A673 (cell line): ENCODE measurements at regions not wholly inside any gene's neighbourhood (a gene's known extent, or its start where the extent isn't known, plus 50 kb on each side); places are given as distances from the start of the nearest gene placed in this dataset.

Source experiments
- BruUV-seq: library from RNA; stranded (reverse); fragments of 400-500 nt; replicated peaks from 2 replicates; lab custom pipeline; 2021; lab: Mats Ljungman, UMichigan
- CTCF ChIA-PET: fragments of 300-600 bp; sonication (Branson Sonifier 250); formaldehyde crosslinking; loops from one replicate; lab custom pipeline; 2022; ENCODE audit warnings: antibody characterized with exemption; lab: Charles Lee
- POLR2A ChIA-PET: fragments of 300-600 bp; sonication (Branson Sonifier 250); formaldehyde crosslinking; loops from one replicate; lab custom pipeline; 2022; ENCODE audit warnings: antibody characterized with exemption; ENCODE audit not compliant: low non-redundant PET; lab: Charles Lee
- DNase-seq: peaks from one replicate; pipeline ENCODE4 v3.0.0-alpha.2; 2015; ENCODE audit warnings: low spot score
- H3K27ac ChIP-seq: fragments of 200-600 bp; sonication (generic); 2 replicates; pipeline ENCODE4 v1.5.1; 2016; ENCODE audit warnings: mixed run types, low read depth, mild to moderate bottlenecking, mixed read lengths, antibody characterized with exemption, low read length; ENCODE audit not compliant: poor library complexity, severe bottlenecking
- H3K27me3 ChIP-seq: fragments of 200-600 bp; sonication (generic); replicated peaks from 2 replicates; pipeline ENCODE4 v1.6.1; 2017; ENCODE audit warnings: mixed run types, low read depth, mild to moderate bottlenecking, mixed read lengths, antibody characterized with exemption, low read length; ENCODE audit not compliant: insufficient read depth, poor library complexity
- H3K36me3 ChIP-seq: fragments of 200-600 bp; sonication (generic); 2 replicates; pipeline ENCODE4 v1.6.1; 2016; ENCODE audit warnings: mixed run types, mild to moderate bottlenecking, mixed read lengths, antibody characterized with exemption, low read length; ENCODE audit not compliant: insufficient read depth, poor library complexity, severe bottlenecking
- H3K4me1 ChIP-seq: fragments of 200-600 bp; sonication (generic); 2 replicates; pipeline ENCODE4 v1.6.1; 2017; ENCODE audit warnings: mixed run types, mild to moderate bottlenecking, mixed read lengths, antibody characterized with exemption, low read length; ENCODE audit not compliant: insufficient read depth, poor library complexity, severe bottlenecking
- H3K4me3 ChIP-seq: fragments of 200-600 bp; sonication (generic); 2 replicates; pipeline ENCODE4 v1.5.1; 2016; ENCODE audit warnings: low read depth, mixed run types, mild to moderate bottlenecking, mixed read lengths, low read length; ENCODE audit not compliant: poor library complexity, severe bottlenecking
- H3K9me3 ChIP-seq: fragments of 200-600 bp; sonication (generic); 2 replicates; pipeline ENCODE4 v1.6.1; 2016; ENCODE audit warnings: mixed run types, low read depth, mild to moderate bottlenecking, mixed read lengths, antibody characterized with exemption, low read length; ENCODE audit not compliant: poor library complexity, severe bottlenecking
- CTCF ChIP-seq: fragments of 300-800, 200-600 bp; sonication (generic); conservative IDR thresholded peaks from 2 replicates; pipeline ENCODE4 v1.5.1; 2017; ENCODE audit warnings: low read depth, mild to moderate bottlenecking, antibody characterized with exemption, low read length, moderate library complexity, mixed read lengths
- EZH2 ChIP-seq: fragments of 200-600 bp; sonication (generic); IDR thresholded peaks from 2 replicates; pipeline ENCODE4 v1.6.1; 2017; ENCODE audit warnings: borderline replicate concordance, low read depth, mild to moderate bottlenecking, mixed read lengths, antibody characterized with exemption, low read length; ENCODE audit not compliant: poor library complexity, severe bottlenecking
- intact Hi-C: fragments of 100-400 bp; cut with micrococcal nuclease; formaldehyde crosslinking; loops from one replicate; pipeline ENCODE4 v1.10.0; 2022; ENCODE audit not compliant: unreplicated experiment

GRCh38 chr3:152054315-152054714 lies 180.9 kb downstream of the SUCNR1 start:
- DNase-seq, result no peak
- intact Hi-C loops, result no loop called here
- BruUV-seq, result no TSS peak
- no peak for TF ChIP-seq CTCF
- H3K27me3 ChIP-seq, result no peaks in the 10 kb centered on the region
- no peaks in the 10 kb centered on the region for H3K36me3 ChIP-seq
- no peak overlapping the region for H3K4me3 ChIP-seq
- ChIA-PET CTCF (no interaction called here), POLR2A (no interaction called here)
- H3K9me3 ChIP-seq, result no peaks in the 10 kb centered on the region
- H3K27ac ChIP-seq, result no peak overlapping the region
- no peaks in the 10 kb centered on the region for H3K4me1 ChIP-seq

- Histone ChIP-seq H3K27ac (no peak overlapping the region), H3K4me1 (no peaks in the 10 kb centered on the region), H3K4me3 (no peak overlapping the region), H3K36me3 (no peaks in the 10 kb centered on the region), H3K9me3 (no peaks in the 10 kb centered on the region), H3K27me3 (no peaks in the 10 kb centered on the region)
- CTCF ChIA-PET, result no interaction called here
- no TSS peak for BruUV-seq
- intact Hi-C loops, result no loop called here
- DNase-seq, result no peak
- TF ChIP-seq EZH2 (no peak), CTCF (no peak)
- POLR2A ChIA-PET, result no interaction called here
Observed at GRCh38 chr3:152056073-152056472, 182.6 kb downstream of the SUCNR1 start.

GRCh38 chr3:152056481-152056880 lies 183.0 kb downstream of the SUCNR1 start:
- Histone ChIP-seq H3K4me1 (no peaks in the 10 kb centered on the region), H3K36me3 (no peaks in the 10 kb centered on the region), H3K4me3 (no peak overlapping the region), H3K9me3 (no peaks in the 10 kb centered on the region), H3K27ac (no peak overlapping the region), H3K27me3 (no peaks in the 10 kb centered on the region)
- ChIA-PET CTCF (no interaction called here), POLR2A (no interaction called here)
- BruUV-seq, result no TSS peak
- DNase-seq, result no peak
- intact Hi-C loops, result no loop called here
- no peak for TF ChIP-seq EZH2
- no peak for TF ChIP-seq CTCF
